Keratinocyte (primary cell): ENCODE measurements at regions not wholly inside any gene's neighbourhood (a gene's known extent, or its start where the extent isn't known, plus 50 kb on each side); places are given as distances from the start of the nearest gene placed in this dataset.

Experiments
- DNase-seq: peaks from one replicate; pipeline ENCODE4 v3.0.0-alpha.2; 2011; ENCODE audit warnings: low read depth, missing footprints, low spot score
- FAIRE-seq: peaks from 2 replicates; lab custom pipeline; 2011; peaks lifted over from hg19 to GRCh38; lab: Jason Lieb, UNC
- H2AFZ ChIP-seq: 2 replicates; pipeline ENCODE4 v1.6.0; 2012; ENCODE audit warnings: low read length, control low read depth, inconsistent platforms; ENCODE audit not compliant: control insufficient read depth
- H3K27ac ChIP-seq: 2 replicates; pipeline ENCODE4 v1.5.1; 2011; ENCODE audit warnings: low read length; ENCODE audit not compliant: control insufficient read depth, insufficient read depth
- H3K27me3 ChIP-seq: 3 replicates; pipeline ENCODE4 v1.6.0; 2011; ENCODE audit warnings: low read length; ENCODE audit not compliant: control insufficient read depth, insufficient read depth; ENCODE audit errors: extremely low read depth
- H3K36me3 ChIP-seq, 2 experiments: 2 replicates in 1 of 2; 3 replicates in 1 of 2; pipeline ENCODE4 v1.5.1; 2011; ENCODE audit warnings: low read length in 2 of 2, mild to moderate bottlenecking in 1 of 2; ENCODE audit not compliant: control insufficient read depth in 2 of 2, insufficient read depth in 2 of 2; ENCODE audit errors: extremely low read depth in 1 of 2
- H3K4me1 ChIP-seq: 3 replicates; pipeline ENCODE4 v1.5.1; 2011; ENCODE audit warnings: low read length; ENCODE audit not compliant: control insufficient read depth, insufficient read depth; ENCODE audit errors: extremely low read depth
- H3K4me2 ChIP-seq: 3 replicates; pipeline ENCODE4 v1.6.0; 2011; ENCODE audit warnings: low read depth, low read length; ENCODE audit not compliant: control insufficient read depth, insufficient read depth; ENCODE audit errors: extremely low read depth
- H3K4me3 ChIP-seq, 3 experiments: fragments of 200-600 bp in 1 of 3; sonication (generic) in 1 of 3; 2 replicates in 2 of 3; 3 replicates in 1 of 3; pipeline ENCODE4 v1.5.1; 2011 to 2016; ENCODE audit warnings: low read length in 3 of 3, mild to moderate bottlenecking in 3 of 3, control low read depth in 2 of 3, inconsistent platforms in 1 of 3, low read depth in 1 of 3, mixed read lengths in 1 of 3, mixed run types in 1 of 3, moderate library complexity in 1 of 3; ENCODE audit not compliant: control insufficient read depth in 2 of 3, insufficient read depth in 2 of 3; ENCODE audit errors: extremely low read depth in 1 of 3
- H3K79me2 ChIP-seq: 2 replicates; pipeline ENCODE4 v1.6.0; 2012; ENCODE audit warnings: low read length; ENCODE audit not compliant: control insufficient read depth, insufficient read depth
- H3K9ac ChIP-seq: 3 replicates; pipeline ENCODE4 v1.6.0; 2011; ENCODE audit warnings: low read length; ENCODE audit not compliant: control insufficient read depth, insufficient read depth; ENCODE audit errors: extremely low read depth
- H3K9me1 ChIP-seq: 3 replicates; pipeline ENCODE4 v1.6.0; 2011; ENCODE audit warnings: low read length; ENCODE audit not compliant: control insufficient read depth, insufficient read depth; ENCODE audit errors: extremely low read depth
- H3K9me3 ChIP-seq: 2 replicates; pipeline ENCODE4 v1.5.1; 2012; ENCODE audit warnings: low read depth, low read length; ENCODE audit not compliant: control insufficient read depth
- H4K20me1 ChIP-seq: 3 replicates; pipeline ENCODE4 v1.6.0; 2011; ENCODE audit warnings: low read length; ENCODE audit not compliant: control insufficient read depth, insufficient read depth; ENCODE audit errors: extremely low read depth
- EZH2 ChIP-seq: IDR thresholded peaks from one replicate; pipeline ENCODE4 v1.6.1; 2012; ENCODE audit warnings: inconsistent platforms, mild to moderate bottlenecking, low read length, moderate library complexity
- dilution Hi-C: fragments of 300-500 bp; cut with MboI; formaldehyde crosslinking; loops from one replicate; pipeline ENCODE4 v1.7.0; 2020; ENCODE audit warnings: low sequenced_read_pairs; ENCODE audit not compliant: extremely low pct_ligation_motif_present
- TF ChIP-seq, protein P1 (sequence below), 3 experiments: IDR thresholded peaks in 1 of 3; conservative IDR thresholded peaks in 1 of 3; optimal IDR thresholded peaks in 1 of 3; 2 replicates in 2 of 3; 3 replicates in 1 of 3; pipeline versions ENCODE3 to v1.5.1; 2011; ENCODE audit warnings: low read length in 3 of 3, mild to moderate bottlenecking in 3 of 3, moderate library complexity in 2 of 3, control low read depth in 1 of 3, inconsistent platforms in 1 of 3; ENCODE audit not compliant: insufficient read depth in 2 of 3; ENCODE audit errors: extremely low read depth in 1 of 3

DNA sequence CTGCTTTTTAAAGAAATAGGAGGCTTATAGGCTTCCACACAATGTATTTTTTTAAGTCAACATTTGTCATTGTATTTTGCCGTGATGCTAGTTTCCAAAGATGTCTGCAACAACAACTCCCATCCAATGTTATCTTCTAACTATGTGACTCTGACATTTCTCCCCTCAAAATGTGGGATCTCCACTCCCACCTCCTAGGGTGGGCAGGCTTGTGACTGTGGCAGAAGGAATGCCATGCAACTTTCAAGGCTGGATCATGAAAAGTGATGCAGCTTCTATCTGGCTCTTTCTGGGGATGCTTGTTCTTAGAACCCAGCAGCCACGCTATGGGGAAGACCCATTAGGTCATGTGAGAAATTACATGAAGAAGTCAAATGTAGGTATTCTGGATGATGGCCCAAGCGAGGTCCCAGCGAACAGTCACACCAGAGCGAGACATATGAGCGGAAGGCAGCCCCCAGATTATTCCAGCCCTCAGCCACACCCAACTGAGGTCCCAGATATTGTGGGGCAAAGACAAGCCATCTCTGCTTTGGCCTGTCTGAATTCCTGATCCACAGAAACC, 124.3 kb downstream of the BDH1 start:
- H3K27ac ChIP-seq = no peak overlapping the region
- no peak overlapping the region for H3K9ac ChIP-seq
- no peak overlapping the region for H3K4me3 ChIP-seq
- H3K36me3 ChIP-seq = no peaks in the 10 kb centered on the region
- no peaks in the 10 kb centered on the region for H3K9me1 ChIP-seq
- H3K27me3 ChIP-seq = no peaks in the 10 kb centered on the region
- H3K9me3 ChIP-seq = no peaks in the 10 kb centered on the region
- DNase-seq = no peak
- no peak overlapping the region for H2AFZ ChIP-seq
- H3K79me2 ChIP-seq = no peaks in the 10 kb centered on the region
- H3K4me1 ChIP-seq = peaks cover 8% of the 10 kb centered on the region
- TF ChIP-seq EZH2 = no peak
- TF ChIP-seq, protein P1, sequence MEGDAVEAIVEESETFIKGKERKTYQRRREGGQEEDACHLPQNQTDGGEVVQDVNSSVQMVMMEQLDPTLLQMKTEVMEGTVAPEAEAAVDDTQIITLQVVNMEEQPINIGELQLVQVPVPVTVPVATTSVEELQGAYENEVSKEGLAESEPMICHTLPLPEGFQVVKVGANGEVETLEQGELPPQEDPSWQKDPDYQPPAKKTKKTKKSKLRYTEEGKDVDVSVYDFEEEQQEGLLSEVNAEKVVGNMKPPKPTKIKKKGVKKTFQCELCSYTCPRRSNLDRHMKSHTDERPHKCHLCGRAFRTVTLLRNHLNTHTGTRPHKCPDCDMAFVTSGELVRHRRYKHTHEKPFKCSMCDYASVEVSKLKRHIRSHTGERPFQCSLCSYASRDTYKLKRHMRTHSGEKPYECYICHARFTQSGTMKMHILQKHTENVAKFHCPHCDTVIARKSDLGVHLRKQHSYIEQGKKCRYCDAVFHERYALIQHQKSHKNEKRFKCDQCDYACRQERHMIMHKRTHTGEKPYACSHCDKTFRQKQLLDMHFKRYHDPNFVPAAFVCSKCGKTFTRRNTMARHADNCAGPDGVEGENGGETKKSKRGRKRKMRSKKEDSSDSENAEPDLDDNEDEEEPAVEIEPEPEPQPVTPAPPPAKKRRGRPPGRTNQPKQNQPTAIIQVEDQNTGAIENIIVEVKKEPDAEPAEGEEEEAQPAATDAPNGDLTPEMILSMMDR (optimal IDR thresholded peaks at IDR 0.05 in 1 of 3, IDR thresholded peaks at IDR 0.05 in 1 of 3, conservative IDR thresholded peaks at IDR 0.05 in 1 of 3; ENCODE audit: extremely low read depth in 1 of 3, insufficient read depth in 2 of 3, low read length in 3 of 3) = no peak
- no peaks in the 10 kb centered on the region for H4K20me1 ChIP-seq
- dilution Hi-C loops = no loop called here
- no peak for FAIRE-seq
- no peak overlapping the region for H3K4me2 ChIP-seq

DNA sequence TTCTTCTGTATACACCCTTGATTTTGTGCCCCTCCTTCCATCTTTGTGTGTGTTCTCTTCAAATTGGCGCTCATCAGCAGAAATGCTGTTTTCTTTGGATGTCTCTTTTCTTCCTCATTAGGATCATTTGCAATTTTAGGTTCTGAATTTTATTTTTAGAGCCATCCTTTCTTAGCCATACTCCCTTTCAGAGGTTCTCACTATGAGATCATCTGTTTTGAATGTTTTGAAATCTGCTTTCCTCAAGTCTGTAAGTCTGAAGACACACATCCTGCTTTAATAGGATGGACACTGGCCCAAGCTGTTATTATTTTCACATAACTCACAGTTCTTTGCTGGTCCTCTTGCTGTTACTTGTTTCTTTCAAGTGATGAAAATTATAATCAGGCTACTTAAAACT, 124.8 kb downstream of the BDH1 start:
- TF ChIP-seq, protein P1 (optimal IDR thresholded peaks at IDR 0.05 in 1 of 3, IDR thresholded peaks at IDR 0.05 in 1 of 3, conservative IDR thresholded peaks at IDR 0.05 in 1 of 3; ENCODE audit: extremely low read depth in 1 of 3, insufficient read depth in 2 of 3, low read length in 3 of 3) = no peak
- no peak for TF ChIP-seq EZH2
- no peaks in the 10 kb centered on the region for H3K9me3 ChIP-seq
- H3K4me1 ChIP-seq = peaks cover 8% of the 10 kb centered on the region
- dilution Hi-C loops = no loop called here
- H3K36me3 ChIP-seq = no peaks in the 10 kb centered on the region
- H3K27ac ChIP-seq = no peak overlapping the region
- DNase-seq (no peak), FAIRE-seq (no peak)
- H2AFZ ChIP-seq = no peak overlapping the region
- H3K27me3 ChIP-seq = no peaks in the 10 kb centered on the region
- no peaks in the 10 kb centered on the region for H3K79me2 ChIP-seq
- no peaks in the 10 kb centered on the region for H4K20me1 ChIP-seq
- no peak overlapping the region for H3K4me3 ChIP-seq
- no peak overlapping the region for H3K9ac ChIP-seq
- no peak overlapping the region for H3K4me2 ChIP-seq
- no peaks in the 10 kb centered on the region for H3K9me1 ChIP-seq
